ENCODE measurements at regions not wholly inside any gene's neighbourhood (a gene's known extent, or its start where the extent isn't known, plus 50 kb on each side); places are given as distances from the start of the nearest gene placed in this dataset.

- no peaks in the 10 kb centered on the region for H3K4me1 ChIP-seq
- no peaks in the 10 kb centered on the region for H3K9me3 ChIP-seq
- no peak for TF ChIP-seq POLR2AphosphoS5 (IDR thresholded peaks at IDR 0.05)
- no peak for TF ChIP-seq CTCF (IDR thresholded peaks at IDR 0.05)
- H3K27ac ChIP-seq, result no peak overlapping the region
- H3K27me3 ChIP-seq, result no peaks in the 10 kb centered on the region
- no peak for DNase-seq (ENCODE audit: low spot score in 2 of 2)
- H3K4me3 ChIP-seq, result no peak overlapping the region
- no peaks in the 10 kb centered on the region for H3K36me3 ChIP-seq
These were observed 1641.3 kb upstream of the SLC39A10 start for GRCh38 chr2:194015751-194016150.

GRCh38 chr2:194014639-194015038, 1642.4 kb upstream of the SLC39A10 start:
- Histone ChIP-seq H3K9me3 (no peaks in the 10 kb centered on the region), H3K36me3 (no peaks in the 10 kb centered on the region), H3K27me3 (no peaks in the 10 kb centered on the region), H3K4me3 (no peak overlapping the region), H3K4me1 (no peaks in the 10 kb centered on the region), H3K27ac (no peak overlapping the region)
- TF ChIP-seq CTCF (IDR thresholded peaks at IDR 0.05) (no peak), POLR2A (IDR thresholded peaks at IDR 0.05) (no peak), POLR2AphosphoS5 (IDR thresholded peaks at IDR 0.05) (no peak), EP300 (IDR thresholded peaks at IDR 0.05) (no peak)
- WGBS, result 64% methylated on average over 2 of the region's 2 CpGs
- DNase-seq (ENCODE audit: low spot score in 2 of 2), result no peak

GRCh38 chr2:194004590-194005206, 1652.3 kb upstream of the SLC39A10 start:
- Histone ChIP-seq H3K27ac (no peak overlapping the region), H3K9me3 (peaks cover 5% of the 10 kb centered on the region), H3K4me1 (no peaks in the 10 kb centered on the region), H3K27me3 (no peaks in the 10 kb centered on the region), H3K36me3 (no peaks in the 10 kb centered on the region), H3K4me3 (no peak overlapping the region)
- DNase-seq (ENCODE audit: low spot score in 2 of 2), result no peak
- WGBS, result 83% methylated on average over 2 of the region's 2 CpGs
- no peak for TF ChIP-seq CTCF (IDR thresholded peaks at IDR 0.05)
- TF ChIP-seq POLR2A (IDR thresholded peaks at IDR 0.05), result no peak
- TF ChIP-seq EP300 (IDR thresholded peaks at IDR 0.05), result no peak
- TF ChIP-seq POLR2AphosphoS5 (IDR thresholded peaks at IDR 0.05), result no peak

GRCh38 chr2:194003911-194004310, 1653.1 kb upstream of the SLC39A10 start:
- no peak for DNase-seq (ENCODE audit: low spot score in 2 of 2)
- Histone ChIP-seq H3K4me3 (no peak overlapping the region), H3K9me3 (peaks cover 5% of the 10 kb centered on the region), H3K27me3 (no peaks in the 10 kb centered on the region), H3K4me1 (no peaks in the 10 kb centered on the region), H3K36me3 (no peaks in the 10 kb centered on the region), H3K27ac (no peak overlapping the region)
- 79% methylated on average over 2 of the region's 2 CpGs for WGBS
- no peak for TF ChIP-seq POLR2AphosphoS5 (IDR thresholded peaks at IDR 0.05)
- no peak for TF ChIP-seq POLR2A (IDR thresholded peaks at IDR 0.05)
- TF ChIP-seq EP300 (IDR thresholded peaks at IDR 0.05), result no peak
- TF ChIP-seq CTCF (IDR thresholded peaks at IDR 0.05), result no peak

- Histone ChIP-seq H3K27ac (no peak overlapping the region), H3K4me3 (no peak overlapping the region), H3K36me3 (no peaks in the 10 kb centered on the region), H3K27me3 (no peaks in the 10 kb centered on the region), H3K9me3 (no peaks in the 10 kb centered on the region), H3K4me1 (no peaks in the 10 kb centered on the region)
- TF ChIP-seq POLR2AphosphoS5 (IDR thresholded peaks at IDR 0.05) (no peak), CTCF (IDR thresholded peaks at IDR 0.05) (no peak), POLR2A (IDR thresholded peaks at IDR 0.05) (no peak), EP300 (IDR thresholded peaks at IDR 0.05) (no peak)
- 93% methylated on average over 10 of the region's 23 CpGs for WGBS
- no peak for DNase-seq (ENCODE audit: low spot score in 2 of 2)
These were observed 1654.2 kb upstream of the SLC39A10 start for GRCh38 chr2:194002699-194003368.

Measured in suprapubic skin (tissue), 4 donors.